Liver (tissue), 3 donors: ENCODE measurements at regions not wholly inside any gene's neighbourhood (a gene's known extent, or its start where the extent isn't known, plus 50 kb on each side); places are given as distances from the start of the nearest gene placed in this dataset.

Source experiments
- EGR1 ChIP-seq, 2 donors: IDR thresholded peaks; 2 replicates each; pipeline ENCODE4 v1.6.1; 2016 to 2018; ENCODE audit warnings: antibody characterized with exemption in 2 of 2, low read depth in 2 of 2
- FOXA1 ChIP-seq: IDR thresholded peaks from 2 replicates; pipeline ENCODE4 v1.6.1; 2016; ENCODE audit warnings: antibody characterized with exemption
- GABPA ChIP-seq, 2 donors: IDR thresholded peaks in 1 of 2; conservative IDR thresholded peaks in 1 of 2; 2 replicates each; pipeline ENCODE4 v1.6.1; 2016; ENCODE audit warnings: antibody characterized with exemption in 2 of 2, mild to moderate bottlenecking in 1 of 2, moderate library complexity in 1 of 2
- HNF4A ChIP-seq, 2 donors: conservative IDR thresholded peaks; 2 replicates each; pipeline ENCODE4 v1.6.1; 2016; ENCODE audit warnings: antibody characterized with exemption in 2 of 2, mild to moderate bottlenecking in 2 of 2
- JUND ChIP-seq, 2 donors: IDR thresholded peaks; 2 replicates each; pipeline ENCODE4 v1.6.1; 2016; ENCODE audit warnings: antibody characterized with exemption in 2 of 2
- NR2F2 ChIP-seq: IDR thresholded peaks from 2 replicates; pipeline ENCODE4 v1.6.1; 2016; ENCODE audit warnings: antibody characterized with exemption
- RAD21 ChIP-seq, 2 donors: IDR thresholded peaks; 2 replicates each; pipeline ENCODE4 v1.6.1; 2016; ENCODE audit warnings: antibody characterized with exemption in 2 of 2, mild to moderate bottlenecking in 2 of 2
- REST ChIP-seq: IDR thresholded peaks from 2 replicates; pipeline ENCODE4 v1.6.1; 2016; ENCODE audit warnings: antibody characterized with exemption, mild to moderate bottlenecking
- SP1 ChIP-seq: IDR thresholded peaks from 2 replicates; pipeline ENCODE4 v1.6.1; 2018; ENCODE audit warnings: antibody characterized with exemption, mild to moderate bottlenecking
- TAF1 ChIP-seq: conservative IDR thresholded peaks from 2 replicates; pipeline ENCODE4 v1.6.1; 2016; ENCODE audit warnings: antibody characterized with exemption, mild to moderate bottlenecking
- ZBTB33 ChIP-seq: IDR thresholded peaks from 2 replicates; pipeline ENCODE4 v1.6.1; 2016; ENCODE audit warnings: antibody characterized with exemption
- TF ChIP-seq, protein P1 (sequence below): fragments of 150-350 bp; IDR thresholded peaks from 2 replicates; pipeline ENCODE4 v1.5.1; 2017; ENCODE audit warnings: improper control_type of control experiment, low read depth, low read length; ENCODE audit not compliant: missing input control
- TF ChIP-seq, protein P2 (sequence below): IDR thresholded peaks from 2 replicates; pipeline ENCODE4 v1.6.1; 2016; ENCODE audit warnings: antibody characterized with exemption
- donor health status: healthy.
- donor health status: healthy.

GRCh38 chr9:90046317-90046861 lies 441.6 kb downstream of the GADD45G start:
- TF ChIP-seq REST (no peak), EGR1 (IDR thresholded peaks at IDR 0.05; ENCODE audit: low read depth in 2 of 2) (no peak), SP1 (no peak), RAD21 (IDR thresholded peaks at IDR 0.05) (no peak), JUND (IDR thresholded peaks at IDR 0.05) (no peak), ZBTB33 (no peak), GABPA (IDR thresholded peaks at IDR 0.05 in 1 of 2, conservative IDR thresholded peaks at IDR 0.05 in 1 of 2) (no peak), HNF4A (conservative IDR thresholded peaks at IDR 0.05) (no peak), FOXA1 (no peak), TAF1 (no peak), NR2F2 (no peak)
- TF ChIP-seq, protein P1, sequence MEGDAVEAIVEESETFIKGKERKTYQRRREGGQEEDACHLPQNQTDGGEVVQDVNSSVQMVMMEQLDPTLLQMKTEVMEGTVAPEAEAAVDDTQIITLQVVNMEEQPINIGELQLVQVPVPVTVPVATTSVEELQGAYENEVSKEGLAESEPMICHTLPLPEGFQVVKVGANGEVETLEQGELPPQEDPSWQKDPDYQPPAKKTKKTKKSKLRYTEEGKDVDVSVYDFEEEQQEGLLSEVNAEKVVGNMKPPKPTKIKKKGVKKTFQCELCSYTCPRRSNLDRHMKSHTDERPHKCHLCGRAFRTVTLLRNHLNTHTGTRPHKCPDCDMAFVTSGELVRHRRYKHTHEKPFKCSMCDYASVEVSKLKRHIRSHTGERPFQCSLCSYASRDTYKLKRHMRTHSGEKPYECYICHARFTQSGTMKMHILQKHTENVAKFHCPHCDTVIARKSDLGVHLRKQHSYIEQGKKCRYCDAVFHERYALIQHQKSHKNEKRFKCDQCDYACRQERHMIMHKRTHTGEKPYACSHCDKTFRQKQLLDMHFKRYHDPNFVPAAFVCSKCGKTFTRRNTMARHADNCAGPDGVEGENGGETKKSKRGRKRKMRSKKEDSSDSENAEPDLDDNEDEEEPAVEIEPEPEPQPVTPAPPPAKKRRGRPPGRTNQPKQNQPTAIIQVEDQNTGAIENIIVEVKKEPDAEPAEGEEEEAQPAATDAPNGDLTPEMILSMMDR: no peak
- TF ChIP-seq, protein P2, sequence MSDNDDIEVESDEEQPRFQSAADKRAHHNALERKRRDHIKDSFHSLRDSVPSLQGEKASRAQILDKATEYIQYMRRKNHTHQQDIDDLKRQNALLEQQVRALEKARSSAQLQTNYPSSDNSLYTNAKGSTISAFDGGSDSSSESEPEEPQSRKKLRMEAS: no peak
